GM21367 (cell line): ENCODE measurements at regions not wholly inside any gene's neighbourhood (a gene's known extent, or its start where the extent isn't known, plus 50 kb on each side); places are given as distances from the start of the nearest gene placed in this dataset.
"Not testable (repeated sequence)": the region's sequence is repeated elsewhere in the genome, so short reads cannot be mapped to it uniquely, and the experiment has no call there.

Experiments used
- ATAC-seq: cut with Tn5 transposase; IDR thresholded peaks from one replicate; pipeline ENCODE4 v1.9.1; 2021; ENCODE audit not compliant: unreplicated experiment

GRCh38 chr3:635393-635792, 438.8 kb downstream of the CHL1 start:
- ATAC-seq = no peak

DNA sequence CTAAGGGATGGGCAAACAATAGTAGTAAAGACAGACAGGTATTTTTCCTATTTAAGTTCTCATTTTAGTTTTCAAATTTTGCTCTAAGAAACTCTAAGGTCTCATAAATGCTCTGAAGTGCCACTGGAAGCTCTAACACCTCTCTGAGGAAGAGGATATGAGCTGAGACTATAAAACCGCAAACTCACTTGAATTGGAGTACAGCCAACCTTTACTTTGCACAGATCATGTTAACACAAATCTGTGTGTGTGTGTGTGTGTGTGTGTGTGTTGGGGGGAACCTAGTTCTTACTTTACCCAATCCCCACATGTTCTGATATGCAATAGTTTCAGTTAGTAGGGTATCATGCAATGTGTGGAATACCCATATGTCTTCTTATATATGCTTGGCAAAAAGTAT, 446.8 kb downstream of the CHL1 start:
- no peak for ATAC-seq

DNA sequence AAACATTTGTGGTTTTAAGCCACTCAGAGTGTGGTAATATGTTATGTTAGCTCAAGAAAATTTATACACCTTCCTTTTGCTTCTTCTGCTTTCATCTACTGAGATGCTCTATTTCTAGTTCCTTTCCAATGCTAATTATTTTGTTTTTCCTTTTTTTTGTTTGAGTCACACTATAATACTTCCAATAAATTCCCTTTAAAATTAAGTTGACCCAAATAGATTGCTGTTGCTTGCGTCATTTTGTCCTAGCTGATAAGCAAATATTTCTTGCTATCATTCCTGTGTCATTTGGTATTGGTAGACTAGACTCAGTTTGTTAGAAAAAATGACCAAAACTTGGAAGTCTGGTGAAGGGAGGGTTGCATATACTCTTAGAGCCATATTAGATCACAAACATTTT, 437.0 kb upstream of the CNTN6 start:
- ATAC-seq = no peak

GRCh38 chr3:661356-661755, 431.5 kb upstream of the CNTN6 start:
- no peak for ATAC-seq

DNA sequence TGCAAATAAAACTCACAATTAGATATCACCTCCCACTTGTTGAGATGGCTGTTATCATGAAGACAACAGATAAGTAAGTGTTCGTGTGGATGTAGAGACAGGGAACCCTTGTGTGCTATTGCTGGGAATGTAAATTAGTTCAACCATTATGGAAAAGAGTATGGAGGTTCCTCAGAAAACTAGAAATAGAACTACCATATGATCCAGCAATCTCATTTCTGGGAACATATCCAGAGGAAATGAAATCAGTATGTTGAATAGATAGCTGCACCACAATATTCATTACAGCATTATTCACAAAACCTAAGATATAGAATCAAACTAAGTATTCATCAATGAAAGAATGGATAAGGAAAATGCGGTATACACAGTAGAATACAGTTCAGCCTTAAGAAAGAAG, 418.7 kb upstream of the CNTN6 start:
- ATAC-seq = no peak

GRCh38 chr3:675846-676245, 417.0 kb upstream of the CNTN6 start:
- no peak for ATAC-seq

DNA sequence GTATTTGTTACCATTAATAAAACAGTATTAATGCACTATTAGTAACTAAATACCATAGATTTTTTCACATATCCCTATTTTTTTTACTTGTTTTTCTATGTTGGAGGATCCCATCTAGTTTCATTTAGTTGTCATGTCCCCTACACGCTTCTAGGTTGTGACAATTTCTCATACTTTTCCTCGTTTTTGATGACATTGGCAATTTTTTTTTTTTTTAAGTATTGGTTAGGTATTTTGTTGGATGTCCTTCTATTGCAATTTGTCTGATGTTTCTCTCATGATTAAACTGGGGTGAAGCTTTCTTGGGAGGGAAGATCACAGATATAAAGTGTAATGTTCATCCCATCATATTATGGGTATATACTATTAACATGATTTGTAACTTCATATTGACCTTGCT, 409.1 kb upstream of the CNTN6 start:
- ATAC-seq = no peak

- ATAC-seq = no peak
Measured at GRCh38 chr3:690770-691169, 402.1 kb upstream of the CNTN6 start.

- ATAC-seq = no peak
Measured at GRCh38 chr3:700514-700913, 392.3 kb upstream of the CNTN6 start.

DNA sequence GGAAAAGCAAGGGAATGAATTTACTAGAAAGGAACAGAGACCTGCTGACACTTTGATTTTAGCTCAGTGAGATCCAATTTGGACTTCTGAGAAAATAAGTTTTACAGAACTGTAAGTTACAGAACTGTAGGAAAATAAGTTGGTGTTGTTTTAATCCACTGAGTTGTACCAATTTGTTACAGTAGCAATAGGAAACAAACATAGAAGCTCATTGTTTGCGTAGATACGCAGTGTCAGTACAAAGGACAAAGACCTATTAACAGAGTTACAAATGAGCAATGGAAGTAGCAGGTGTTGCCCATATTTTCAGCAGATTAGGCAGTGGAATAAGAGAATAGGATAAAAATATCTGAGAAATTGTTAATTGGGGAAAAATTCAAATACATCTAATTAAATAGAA, 385.8 kb upstream of the CNTN6 start:
- ATAC-seq = no peak

- no peak for ATAC-seq
Measured at GRCh38 chr3:713006-713621, 379.7 kb upstream of the CNTN6 start.

- no peak for ATAC-seq
Measured at GRCh38 chr3:713947-714620, 378.7 kb upstream of the CNTN6 start.

DNA sequence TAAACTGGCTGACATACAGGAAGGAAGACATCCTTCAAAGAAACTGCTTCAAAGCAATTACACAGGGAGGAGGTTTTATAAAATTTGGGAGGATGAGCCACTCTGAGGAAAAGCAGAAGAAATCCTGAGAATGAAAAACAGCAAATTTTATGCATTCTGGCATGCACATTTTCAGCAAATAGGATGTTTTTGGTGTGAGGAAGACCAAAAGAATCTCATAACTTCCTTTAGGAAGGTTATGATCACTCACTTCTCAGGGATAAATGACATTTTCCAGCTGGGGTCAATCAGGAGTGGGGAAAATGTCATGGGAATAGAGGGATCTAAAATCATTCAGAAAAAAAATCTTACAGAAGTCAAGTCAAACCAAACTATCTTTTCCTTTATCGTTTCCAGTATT, 371.7 kb upstream of the CNTN6 start:
- no peak for ATAC-seq

DNA sequence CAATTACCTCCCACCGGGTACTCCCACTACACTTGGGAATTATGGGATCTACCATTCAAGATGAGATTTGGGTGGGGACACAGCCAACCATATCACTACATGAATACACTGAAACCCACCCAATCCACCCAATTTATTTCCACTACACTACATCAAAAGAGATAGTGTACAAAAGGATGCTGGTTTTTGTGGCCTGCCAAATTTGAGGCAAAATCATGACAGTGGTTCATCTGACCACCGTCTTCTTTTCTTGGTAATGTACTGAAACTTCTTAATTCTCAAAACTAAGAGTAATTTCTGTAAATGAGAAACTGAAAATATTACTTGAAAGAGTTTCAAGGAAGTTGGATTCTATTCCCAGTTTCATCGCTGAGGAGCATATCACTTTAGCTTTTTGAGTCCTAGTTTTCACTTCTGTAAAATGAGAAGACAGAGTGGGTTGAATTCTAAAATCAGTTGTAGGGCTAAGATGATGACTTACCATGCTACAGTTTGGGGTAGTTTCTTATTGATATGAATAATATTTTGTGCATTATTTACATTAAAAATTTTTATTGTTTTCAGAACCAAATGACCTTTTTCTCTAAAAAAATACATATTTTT, 360.4 kb upstream of the CNTN6 start:
- ATAC-seq = no peak

DNA sequence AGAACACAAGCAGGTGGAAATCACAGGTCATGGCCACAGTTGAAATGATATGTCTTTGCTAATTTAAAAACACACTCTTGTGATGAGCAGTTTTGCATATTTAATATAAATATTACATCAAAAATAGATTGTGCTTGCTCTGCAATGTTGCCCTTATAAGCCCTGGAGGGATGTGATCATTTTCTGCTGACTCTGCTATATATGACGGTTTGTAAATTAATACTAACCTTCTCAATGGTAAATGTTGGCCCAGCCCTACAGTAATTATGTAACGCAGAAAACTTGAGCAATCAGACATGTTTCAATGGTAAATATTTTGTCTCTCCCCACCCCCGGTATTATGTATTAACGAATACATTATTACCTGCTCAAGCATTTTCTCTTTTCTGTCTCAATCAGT, 359.5 kb upstream of the CNTN6 start:
- ATAC-seq = no peak

- no peak for ATAC-seq
Measured at GRCh38 chr3:757711-758110, 335.1 kb upstream of the CNTN6 start.

- ATAC-seq = no peak
Measured at GRCh38 chr3:759106-759505, 333.7 kb upstream of the CNTN6 start.

DNA sequence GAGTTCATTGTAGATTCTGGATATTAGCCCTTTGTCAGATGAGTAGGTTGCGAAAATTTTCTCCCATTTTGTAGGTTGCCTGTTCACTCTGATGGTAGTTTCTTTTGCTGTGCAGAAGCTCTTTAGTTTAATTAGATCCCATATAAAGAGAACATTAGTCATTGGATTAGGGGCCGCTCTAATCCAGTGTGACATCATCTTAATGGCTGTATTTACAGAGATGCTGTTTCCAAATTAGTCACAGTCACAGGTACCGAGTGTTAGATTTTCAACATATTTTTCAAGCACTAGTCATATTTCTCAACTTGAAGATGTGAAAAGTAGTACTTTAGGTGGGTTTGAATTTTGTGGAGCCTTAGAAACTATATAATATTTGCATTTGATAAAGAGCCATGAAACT, 319.4 kb upstream of the CNTN6 start:
- ATAC-seq = not testable (repeated sequence)

- ATAC-seq = no peak
Measured at GRCh38 chr3:775178-775880, 317.5 kb upstream of the CNTN6 start.

DNA sequence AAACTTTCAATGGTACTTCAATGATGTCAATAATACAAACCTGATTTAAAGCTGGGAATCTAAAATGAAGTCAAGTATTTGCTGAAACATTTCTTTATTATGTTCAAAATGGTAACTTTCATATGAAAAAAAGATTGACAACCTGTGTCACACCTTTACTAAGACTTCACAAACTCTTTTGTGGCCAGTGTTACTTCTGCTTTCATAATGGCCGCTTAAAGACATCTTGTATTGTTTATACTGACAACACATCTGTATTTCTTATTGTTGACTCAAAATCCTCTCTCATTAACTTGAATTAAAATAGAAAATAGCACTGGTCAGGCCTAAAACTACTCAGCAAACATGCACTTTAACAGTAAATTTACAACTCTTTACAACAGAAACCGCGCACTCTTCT, 312.3 kb upstream of the CNTN6 start:
- ATAC-seq = no peak

DNA sequence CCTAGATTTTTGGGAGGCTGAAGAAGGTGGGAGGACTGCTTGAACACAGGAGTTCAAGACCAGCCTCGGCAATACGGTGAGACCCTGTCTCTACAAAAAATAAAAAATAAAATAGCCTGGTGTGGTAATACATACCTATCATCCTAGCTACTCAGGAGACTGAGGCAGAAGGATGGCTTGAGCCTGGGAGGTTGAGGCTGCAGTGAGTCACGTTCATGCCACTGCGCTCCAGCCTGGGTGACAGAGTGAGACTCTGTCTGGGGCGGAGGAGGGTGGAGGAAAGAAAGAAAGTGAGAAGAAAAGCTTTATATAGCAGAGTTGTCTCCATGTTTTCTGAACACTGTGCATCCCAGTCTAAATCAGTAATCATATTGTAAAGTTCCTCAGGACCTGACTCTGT, 301.4 kb upstream of the CNTN6 start:
- ATAC-seq = no peak

DNA sequence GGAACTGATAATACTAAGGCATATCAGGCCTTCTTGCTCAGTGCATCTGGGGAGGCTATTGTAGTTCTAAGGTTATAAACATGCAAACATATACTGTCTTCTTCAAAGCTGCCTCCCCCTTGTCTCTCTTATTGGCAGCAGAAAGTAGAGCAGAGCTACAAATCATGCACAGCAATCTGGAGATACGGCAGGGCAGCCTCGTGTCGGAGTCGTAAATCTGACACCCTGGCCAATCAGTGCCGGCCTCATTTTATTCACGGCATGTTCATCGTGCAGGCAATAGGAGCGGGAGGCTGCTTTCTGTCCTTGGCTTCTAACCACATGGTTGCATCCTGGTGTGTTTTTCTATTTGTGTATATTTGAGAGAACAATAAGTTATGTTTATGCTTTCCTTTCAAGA, 300.2 kb upstream of the CNTN6 start:
- no peak for ATAC-seq
